ENCODE measurements at regions not wholly inside any gene's neighbourhood (a gene's known extent, or its start where the extent isn't known, plus 50 kb on each side); places are given as distances from the start of the nearest gene placed in this dataset.

DNA sequence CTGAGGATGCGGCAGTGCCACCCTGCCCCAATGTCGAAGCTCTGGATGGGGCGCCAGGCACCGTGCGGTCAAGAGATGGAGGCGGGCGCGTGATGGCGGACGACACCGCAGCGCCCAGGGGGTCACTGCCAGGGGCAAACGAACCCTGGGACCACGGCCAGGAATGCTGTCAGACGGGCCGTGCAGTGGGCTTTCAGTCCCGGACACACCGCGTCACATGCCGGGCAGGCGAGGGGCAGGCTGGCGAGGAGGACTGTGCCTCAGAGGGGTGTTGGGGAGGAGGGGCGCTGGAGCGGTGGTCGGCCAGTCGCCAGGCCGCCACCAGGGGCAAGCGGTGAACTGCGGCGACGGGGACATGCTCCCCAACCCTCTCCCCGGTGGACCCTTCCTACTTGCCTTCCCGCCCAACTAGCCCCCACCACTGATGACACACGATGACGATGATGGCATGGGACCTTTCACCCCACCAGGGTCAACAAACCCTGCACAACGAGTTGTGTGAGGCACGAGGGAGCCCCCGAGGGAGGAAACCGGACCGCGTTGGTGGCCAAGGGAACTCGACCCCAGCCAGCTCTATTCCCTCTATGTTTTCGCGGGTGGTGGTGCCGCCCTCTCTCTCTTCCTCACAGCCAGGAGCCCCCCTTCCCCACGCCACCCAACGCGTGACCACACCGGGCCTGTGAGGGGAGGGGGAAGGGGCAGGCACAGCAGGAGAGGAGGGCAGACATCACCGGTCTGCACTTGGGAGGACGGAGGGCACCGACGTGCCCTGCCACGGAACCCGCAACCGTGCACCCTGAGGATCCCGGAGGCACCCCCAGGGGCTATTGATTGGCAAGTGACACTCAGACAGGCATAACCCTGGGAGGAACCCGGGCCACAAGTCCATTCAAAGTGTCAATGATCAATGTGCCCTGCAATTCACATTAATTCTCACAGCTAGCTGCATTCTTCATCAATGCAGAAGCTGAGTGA lies 1960.9 kb upstream of the DEFB115 start:
- DNase-seq (ENCODE audit: extremely low read depth, low read depth) = no peak
- TF ChIP-seq, protein P1, sequence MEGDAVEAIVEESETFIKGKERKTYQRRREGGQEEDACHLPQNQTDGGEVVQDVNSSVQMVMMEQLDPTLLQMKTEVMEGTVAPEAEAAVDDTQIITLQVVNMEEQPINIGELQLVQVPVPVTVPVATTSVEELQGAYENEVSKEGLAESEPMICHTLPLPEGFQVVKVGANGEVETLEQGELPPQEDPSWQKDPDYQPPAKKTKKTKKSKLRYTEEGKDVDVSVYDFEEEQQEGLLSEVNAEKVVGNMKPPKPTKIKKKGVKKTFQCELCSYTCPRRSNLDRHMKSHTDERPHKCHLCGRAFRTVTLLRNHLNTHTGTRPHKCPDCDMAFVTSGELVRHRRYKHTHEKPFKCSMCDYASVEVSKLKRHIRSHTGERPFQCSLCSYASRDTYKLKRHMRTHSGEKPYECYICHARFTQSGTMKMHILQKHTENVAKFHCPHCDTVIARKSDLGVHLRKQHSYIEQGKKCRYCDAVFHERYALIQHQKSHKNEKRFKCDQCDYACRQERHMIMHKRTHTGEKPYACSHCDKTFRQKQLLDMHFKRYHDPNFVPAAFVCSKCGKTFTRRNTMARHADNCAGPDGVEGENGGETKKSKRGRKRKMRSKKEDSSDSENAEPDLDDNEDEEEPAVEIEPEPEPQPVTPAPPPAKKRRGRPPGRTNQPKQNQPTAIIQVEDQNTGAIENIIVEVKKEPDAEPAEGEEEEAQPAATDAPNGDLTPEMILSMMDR (IDR thresholded peaks at IDR 0.05; ENCODE audit: low read depth, low read length) = no peak

DNA sequence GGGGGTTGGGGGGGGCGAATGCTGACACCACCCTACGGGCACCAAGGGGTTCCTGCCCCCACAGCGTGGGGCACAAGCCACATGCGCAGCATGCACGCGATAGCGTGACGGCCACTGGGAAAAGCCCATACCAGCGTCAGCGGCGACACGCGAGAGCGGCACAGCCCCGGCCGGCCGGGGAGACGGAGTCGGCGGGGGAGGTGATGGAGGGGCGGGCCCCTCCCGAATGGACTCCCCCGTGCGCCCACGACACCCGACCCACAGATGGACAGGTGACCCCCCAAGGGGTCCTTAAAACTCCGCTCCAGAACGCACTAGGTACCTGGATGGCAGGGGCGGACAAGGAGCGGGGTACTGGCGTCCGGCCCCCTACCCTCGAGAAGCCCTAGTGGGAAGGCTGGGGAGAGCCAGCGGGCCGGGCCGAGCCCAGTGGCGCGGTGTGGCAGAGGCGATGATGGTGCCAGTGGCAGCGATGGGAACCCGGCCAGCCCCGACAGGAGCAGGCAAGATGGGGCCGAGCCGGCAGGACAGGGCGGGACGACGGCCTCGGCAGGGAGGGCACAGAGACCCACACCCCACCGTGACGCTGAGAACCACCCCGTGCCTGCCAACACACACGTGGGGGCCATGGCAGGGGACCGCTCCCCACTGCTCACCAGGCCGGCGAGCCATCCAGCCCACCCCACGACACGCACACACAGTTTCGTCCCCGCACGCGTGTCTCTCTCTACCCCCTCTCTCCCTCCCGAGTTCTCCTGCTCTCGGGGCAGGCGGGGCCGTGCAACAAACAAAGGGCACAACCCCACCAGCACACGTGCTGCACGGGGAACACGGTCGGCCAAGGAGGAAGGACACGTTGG lies 1959.8 kb upstream of the DEFB115 start:
- no peak for DNase-seq (ENCODE audit: extremely low read depth, low read depth)
- TF ChIP-seq, protein P1 (IDR thresholded peaks at IDR 0.05; ENCODE audit: low read depth, low read length) = no peak

DNA sequence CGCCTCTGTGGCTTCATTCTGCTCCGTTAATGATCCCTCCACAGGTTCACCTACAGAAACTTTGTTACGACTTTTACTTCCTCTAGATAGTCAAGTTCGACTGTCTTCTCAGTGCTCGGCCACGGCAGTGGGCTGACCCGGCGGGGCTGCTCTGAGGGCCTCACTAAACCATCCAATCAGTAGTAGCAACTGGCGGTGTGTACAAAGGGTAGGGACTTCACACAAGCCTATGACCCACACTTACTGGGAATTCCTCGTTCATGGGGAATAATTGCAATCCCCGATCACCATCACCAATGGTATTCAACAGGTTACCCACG lies 1959.2 kb upstream of the DEFB115 start:
- TF ChIP-seq, protein P1 (IDR thresholded peaks at IDR 0.05; ENCODE audit: low read depth, low read length) = no peak
- no peak for DNase-seq (ENCODE audit: extremely low read depth, low read depth)

DNA sequence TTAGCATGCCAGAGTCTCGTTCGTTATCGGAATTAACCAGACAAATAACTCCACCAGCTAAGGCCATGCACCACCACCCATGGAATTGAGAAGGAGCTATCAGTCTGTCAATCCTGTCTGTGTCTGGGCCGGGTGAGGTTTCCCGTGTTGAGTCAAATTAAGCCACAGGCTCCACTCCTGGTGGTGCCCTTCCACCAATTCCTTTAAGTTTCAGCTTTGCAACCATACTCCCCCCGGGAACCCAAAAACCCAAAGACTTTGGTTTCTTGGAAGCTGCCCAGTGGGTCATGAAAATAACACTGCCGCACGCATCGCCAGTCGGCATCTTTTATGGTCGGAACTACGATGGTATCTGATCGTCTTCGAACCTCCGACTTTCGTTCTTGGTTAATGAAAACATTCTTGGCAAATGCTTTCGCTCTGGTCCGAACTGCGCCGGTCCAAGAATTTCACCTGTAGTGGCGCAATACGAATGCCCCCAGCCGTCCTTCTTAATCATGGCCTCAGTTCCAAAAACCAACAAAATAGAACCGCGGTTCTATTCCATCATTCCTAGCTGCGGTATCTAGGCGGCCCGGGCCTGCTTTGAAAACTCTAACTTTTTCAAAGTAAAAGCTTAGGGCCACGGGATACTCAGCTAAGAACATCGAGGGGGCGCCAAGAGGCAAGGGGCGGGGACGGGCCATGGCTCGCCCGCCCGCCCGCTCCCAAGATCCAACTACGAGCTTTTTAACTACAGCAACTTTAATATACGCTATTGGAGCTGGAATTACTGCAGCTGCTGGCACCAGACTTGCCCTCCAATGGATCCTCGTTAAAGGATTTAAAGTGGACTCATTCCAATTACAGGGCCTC lies 1958.5 kb upstream of the DEFB115 start:
- TF ChIP-seq, protein P1 (IDR thresholded peaks at IDR 0.05; ENCODE audit: low read depth, low read length) = no peak
- DNase-seq (ENCODE audit: extremely low read depth, low read depth) = no peak

DNA sequence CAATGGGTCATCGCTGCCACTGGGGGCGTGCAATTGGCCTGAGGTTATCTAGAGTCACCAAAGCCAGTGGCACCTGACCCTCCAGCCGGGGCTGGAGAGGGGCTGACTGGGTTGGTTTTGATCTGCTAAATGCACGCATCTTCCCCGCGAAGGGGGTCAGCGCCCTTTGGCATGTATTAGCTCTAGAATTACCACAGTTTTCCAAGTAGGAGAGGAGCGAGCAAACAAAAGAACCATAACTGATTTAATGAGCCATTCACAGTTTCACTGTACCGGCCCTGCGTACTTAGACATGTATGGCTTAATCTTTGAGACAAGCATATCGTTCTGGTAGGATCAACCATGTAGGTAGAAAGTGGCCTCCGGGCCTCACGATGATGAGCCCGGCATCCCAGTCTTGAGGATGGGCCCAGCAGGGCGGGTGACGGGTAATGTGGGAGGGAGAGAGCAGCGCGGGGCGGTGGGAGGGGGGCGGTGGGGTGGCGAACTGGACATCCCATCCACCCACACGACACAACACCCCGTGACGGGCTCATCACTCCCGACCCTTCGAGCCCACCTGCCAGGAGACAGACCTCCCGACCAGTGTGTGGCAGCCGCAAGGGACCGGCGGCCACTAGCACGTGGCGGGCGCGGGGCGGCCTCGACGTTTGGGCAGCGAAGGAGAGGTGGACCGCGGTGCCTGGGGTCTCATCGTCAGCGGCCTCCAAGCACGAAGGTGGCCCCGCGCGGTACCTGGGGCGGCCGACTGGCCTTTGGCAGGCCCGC lies 1957.5 kb upstream of the DEFB115 start:
- TF ChIP-seq, protein P1 (IDR thresholded peaks at IDR 0.05; ENCODE audit: low read depth, low read length) = no peak
- DNase-seq (ENCODE audit: extremely low read depth, low read depth) = no peak

Data from AG09319 (cell line).